GM21528 (cell line): ENCODE measurements at regions not wholly inside any gene's neighbourhood (a gene's known extent, or its start where the extent isn't known, plus 50 kb on each side); places are given as distances from the start of the nearest gene placed in this dataset.

Experiments used
- ATAC-seq: cut with Tn5 transposase; IDR thresholded peaks from one replicate; pipeline ENCODE4 v1.9.1; 2021; ENCODE audit warnings: mild to moderate bottlenecking, moderate library complexity; ENCODE audit not compliant: unreplicated experiment, low FRiP score

DNA sequence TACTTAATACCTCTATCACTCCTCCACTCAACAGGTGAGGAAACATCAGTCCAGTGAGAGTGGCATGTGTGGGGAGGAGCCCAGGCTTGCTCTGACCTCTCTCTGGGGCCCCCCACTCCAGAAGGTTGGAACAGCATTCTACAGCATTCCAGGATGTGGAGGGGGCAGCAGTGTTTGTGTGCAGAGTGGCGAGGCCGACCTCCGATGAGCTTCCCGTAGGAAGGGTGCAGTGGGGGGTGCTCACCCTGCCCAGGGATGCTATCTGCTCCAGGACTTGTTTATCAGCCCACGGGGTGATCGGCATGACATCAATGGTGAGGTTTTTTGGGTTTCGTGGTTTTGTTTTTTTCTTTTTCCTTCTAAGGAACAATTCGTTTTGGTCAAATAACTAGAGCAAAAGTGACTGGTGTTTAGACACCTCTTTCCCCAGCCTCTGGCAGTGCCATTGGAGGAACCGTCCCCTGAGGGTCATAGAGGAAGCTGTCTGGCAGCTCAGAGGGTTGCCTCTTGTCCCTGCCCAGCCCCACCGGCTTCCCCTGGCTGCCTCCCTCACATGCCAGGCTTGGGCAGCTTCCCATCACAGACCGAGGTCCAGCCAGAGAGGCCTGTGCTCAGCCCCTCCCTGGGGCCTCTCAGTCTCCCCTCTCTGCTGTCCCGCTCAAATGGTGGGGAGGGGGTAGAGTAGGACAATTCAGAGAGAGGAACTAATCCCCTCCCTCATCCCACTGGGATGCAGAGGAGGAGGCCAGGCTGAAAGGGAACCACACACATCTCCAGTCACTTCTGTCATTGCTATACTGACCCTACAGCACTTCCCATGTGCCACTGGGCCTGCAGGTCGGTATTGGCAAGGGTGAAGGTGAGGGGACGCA is 96.5 kb downstream of the ZFP36L2 start:
- no peak for ATAC-seq

DNA sequence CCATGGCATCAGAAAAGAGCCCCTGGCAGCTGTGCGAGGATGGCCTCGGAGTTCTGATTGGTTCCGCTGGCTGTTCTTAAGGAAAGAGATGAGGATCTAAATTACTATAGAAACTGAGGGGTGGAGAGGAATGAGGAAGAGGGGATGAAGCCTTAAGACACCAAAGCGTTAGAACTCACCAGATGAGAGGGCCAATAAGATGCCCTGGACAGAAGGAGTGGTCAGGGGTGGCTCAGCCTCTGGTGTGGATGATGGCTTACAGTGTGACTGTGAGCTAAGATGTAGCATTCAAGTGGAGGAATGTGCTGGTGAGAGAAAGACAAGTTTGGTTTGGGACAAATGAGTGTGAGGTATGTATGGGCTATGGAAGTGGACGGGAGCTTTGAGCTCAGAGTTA is 97.8 kb downstream of the ZFP36L2 start:
- no peak for ATAC-seq

DNA sequence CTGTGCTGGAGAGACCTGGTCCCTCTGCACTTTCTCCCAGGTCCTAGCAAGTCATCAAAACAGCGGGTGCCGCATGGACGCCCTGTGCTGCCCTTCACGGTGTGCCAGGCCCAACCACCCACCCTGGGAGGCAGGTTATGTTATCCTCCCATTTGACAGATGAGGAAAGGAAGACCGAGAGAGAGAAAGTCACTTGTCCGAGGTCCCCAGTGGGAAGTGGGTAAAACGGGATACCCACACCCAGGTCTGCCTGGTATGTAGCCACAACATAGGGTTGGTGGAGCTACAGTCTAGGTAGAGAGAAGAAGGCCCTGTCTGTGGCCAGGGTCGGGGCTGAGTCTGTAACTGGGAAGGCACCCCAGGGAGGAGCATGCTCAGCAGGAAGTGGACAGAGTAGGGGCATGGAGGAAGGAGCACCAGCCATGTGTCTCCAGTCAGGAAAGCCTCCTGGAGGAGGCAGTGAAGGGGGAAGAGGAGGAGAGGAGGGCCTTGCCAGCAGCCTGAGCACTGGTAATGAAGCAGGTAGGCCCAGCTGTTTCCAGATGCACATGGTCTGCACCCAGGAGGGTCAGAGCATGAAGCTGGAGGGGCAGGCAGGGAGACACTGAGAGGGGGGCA is 98.4 kb downstream of the ZFP36L2 start:
- ATAC-seq = no peak

DNA sequence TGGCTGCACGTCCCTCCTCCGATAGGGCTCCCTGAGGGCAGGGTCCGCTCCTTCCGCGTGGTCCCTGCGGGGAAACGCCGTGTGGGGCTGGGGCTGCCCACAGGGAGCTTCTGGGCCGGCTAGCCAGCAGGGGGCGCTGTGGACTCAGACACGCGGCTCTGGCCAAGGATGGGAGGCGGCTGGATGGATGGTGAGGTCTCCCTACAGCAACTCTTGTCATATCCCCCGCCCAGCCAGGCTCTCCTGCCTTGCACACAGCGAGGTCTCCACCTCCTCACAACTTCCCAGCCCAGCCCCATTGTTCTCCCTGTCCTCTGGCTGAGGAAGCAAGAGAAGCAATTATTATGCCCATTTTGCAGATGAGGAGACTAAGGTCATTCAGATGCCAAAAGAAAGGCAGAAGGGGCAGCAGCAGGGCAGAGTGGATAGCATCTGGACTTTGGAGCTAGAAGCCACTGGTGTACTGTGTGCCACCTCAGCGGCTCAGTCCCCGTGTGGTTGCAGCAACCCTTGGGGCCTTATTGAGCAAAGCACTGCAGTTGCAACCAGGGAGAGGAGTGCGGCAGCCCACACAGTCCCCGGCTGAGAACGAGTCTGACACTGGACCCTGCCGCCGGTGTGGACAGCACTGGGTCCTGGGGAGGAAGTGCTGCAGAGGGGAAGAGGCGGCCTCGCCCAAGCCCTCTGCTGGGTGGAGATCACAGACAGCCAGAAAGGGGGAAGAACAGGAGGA is 99.0 kb downstream of the ZFP36L2 start:
- no peak for ATAC-seq

DNA sequence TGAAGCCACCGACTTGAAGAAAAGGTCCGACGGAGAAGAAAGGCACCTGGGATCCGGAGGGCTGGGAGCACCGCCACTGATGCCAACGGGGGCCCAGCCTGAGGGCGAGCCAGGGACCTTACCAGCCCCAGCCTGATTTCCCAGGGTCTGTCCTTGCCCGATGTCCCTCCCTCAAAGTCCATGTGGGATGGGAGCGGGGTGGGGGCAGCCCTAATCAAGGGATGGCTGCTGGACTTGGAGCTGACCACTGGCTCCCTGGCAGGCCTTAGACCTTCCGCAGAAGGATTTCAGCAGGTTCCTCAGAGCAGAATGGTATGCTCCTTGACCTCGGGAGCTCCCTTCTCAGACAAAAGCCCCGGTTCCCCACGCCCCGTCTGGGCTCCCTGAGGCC is 99.6 kb downstream of the ZFP36L2 start:
- ATAC-seq = no peak

DNA sequence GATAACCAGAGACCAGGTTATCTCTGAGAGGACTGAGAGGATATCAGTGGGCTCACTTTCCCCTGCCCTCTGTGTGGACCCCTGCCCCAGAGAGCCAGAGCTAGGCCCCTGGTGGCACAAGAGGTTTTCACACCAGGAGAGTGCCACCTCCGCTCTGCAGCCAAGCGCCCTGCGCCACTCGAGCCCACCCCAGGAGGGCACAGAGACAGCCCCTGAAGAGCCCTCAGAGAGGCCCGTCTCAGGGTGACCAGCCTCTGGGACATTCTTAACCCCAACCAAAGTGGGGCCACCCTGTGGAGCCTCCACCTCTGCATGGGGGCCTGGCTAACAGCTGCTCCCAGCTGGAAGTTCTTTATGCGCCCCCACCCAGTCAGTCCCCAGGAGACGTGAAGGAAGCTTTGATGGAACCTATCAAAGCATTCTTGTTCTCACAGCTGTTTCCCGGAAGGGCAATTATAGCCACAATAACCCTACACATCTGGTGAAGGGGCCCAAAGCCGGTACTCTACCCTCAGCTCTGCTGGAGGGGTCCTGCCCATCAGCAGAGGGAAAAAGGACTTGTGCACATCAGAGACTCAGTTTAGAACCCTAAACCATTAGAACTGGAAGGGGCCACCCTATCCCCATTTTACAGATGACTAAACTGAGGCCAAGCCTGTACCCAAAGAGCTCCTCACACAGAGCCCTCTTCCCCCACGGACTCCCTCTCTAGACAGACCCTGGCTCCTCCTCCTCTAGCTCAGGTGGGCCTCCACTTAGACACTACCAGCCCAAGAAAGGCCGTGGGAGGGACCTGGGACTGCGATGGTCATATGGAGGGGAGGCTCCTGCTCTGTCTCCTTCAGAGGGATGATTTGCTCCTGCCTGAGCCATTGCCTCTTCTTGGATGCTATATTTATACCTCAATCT is 101.1 kb downstream of the ZFP36L2 start:
- no peak for ATAC-seq

DNA sequence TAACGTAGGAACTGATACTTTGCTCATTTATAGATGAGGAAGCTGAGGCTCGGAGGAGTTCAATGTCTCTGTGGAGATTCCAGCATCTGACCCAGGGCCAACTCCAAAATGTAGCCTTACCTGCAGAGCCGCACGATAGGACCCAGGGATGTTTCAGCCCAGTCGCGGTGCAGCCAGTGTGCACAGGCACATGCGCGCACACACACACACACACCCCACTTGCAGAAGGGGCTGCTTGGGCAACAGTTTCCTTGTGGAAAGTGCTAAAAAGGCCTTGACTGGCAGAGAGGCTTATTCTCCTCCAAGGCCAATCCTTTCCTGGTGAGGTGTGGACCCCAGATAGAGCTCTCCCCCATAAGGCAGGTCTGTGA is 101.7 kb downstream of the ZFP36L2 start:
- no peak for ATAC-seq

DNA sequence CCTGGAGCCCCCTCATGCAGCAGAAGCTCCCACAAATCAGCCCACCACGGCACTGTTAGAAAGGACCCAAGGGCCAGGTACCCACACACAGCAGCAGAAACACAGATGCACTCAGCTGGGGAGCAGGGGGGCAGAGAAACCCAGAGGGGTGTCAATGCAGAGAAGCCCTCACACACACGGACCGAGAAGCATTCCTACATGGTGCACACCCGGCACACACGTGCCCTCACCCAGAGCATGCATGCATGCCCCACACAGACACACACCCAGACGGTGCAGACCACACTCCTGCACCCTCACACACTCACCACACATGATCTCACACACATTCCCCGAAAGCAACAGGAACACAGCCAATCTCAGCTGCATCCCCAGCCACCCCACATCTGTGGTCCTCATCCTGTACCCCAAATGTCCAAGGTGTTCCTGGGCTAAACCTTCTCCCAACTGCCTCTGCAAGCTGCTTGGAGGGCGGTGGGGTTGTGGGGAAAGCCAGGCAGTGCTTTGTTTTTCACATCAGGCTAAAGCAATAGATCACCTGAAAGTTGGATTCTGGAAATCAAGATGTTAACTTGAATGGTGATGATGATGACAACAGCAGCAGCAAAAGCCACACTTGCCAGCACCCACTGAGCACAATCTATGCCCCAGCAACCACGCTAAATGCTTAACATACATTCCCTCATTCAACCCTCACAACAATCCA is 102.3 kb downstream of the ZFP36L2 start:
- ATAC-seq = no peak

DNA sequence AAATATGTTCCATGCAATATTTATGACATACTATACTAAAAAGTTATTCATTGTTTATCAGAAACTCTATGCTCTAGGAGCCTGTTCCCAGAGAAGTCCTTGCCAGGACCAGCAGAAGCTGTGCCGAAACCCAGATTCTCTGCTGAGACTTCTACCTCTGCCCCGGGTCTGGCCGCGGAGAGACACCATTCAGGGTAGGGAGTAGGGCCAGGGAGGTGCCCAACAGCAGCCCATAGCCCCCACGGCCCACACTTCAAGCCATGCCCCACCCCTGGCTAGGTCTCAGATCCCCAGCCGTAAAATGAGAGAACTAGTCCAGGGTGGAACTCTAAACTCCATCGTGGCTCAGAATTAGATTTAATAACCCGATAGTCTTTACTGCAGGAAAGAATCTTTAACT is 102.9 kb downstream of the ZFP36L2 start:
- no peak for ATAC-seq

DNA sequence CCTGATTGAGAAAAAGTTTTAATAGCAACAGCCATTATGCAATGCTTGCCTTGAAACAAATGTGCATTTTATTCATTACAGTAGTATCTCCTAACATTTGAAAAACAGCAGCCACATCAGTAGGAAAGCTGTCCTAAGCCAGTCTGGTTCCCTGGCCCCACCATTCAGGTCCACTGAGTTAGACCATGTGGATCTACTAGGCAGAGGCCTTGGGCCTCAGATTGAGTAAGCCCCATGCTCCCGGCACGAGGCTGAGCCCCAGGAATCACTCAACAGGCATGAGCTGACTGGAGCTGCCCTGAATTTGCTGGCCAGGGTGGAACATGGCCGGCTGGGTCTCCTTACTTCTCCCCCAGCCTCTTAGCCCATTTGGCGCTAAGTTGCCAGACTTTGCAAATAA is 103.4 kb downstream of the ZFP36L2 start:
- ATAC-seq = no peak

DNA sequence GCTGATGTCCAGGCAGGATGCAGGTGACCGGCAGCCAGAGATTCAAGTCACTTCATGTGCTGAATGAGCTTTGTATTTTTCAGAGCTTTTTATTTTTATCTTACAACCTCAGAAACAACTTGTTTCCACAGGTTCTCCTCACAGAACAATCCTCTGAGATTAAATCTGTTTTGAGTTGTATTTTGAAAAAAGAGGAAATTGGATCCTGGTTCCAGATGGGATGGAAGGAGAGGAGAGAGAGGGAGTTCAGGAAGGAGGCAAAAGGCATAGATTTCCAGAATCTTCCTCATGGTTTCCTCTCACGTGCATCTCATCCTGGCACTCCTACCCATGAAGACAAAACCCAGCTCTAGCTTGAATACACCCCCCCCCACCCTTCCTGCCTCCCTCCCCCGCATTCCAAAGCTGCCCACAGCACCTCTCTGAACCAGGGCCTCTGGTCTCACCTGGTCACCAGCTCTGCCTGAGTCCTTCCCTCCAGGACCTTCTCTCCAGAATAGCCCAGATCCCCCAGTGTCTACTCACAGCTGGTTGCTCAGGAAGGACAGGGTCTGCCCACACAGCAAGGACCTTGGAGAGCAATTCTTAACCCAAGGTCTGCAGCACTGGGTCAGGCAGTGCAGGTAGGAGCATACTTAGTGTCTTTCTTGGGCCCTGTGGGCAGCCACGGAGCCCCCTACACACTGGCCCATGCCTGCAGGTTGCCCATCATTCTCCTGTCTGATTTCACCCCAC is 104.7 kb downstream of the ZFP36L2 start:
- no peak for ATAC-seq

DNA sequence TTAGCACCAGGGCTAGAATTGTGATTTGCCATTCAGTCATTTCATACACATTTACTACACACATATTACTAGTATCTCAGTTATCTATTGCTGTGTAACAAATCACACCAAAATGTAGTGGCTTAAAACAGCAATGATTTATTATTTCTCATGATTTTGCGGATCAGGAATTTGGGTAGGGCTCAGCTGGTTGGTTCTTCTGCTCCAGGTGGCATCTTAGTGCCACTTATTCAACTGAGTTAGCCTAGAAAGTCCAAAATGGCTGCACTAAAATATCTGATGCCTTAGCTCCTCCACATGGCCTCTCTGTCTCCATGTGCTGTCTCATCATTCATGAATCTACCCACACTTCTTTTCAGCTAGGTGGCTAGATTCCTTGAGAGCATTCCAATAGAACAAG is 107.1 kb downstream of the ZFP36L2 start:
- ATAC-seq = no peak

DNA sequence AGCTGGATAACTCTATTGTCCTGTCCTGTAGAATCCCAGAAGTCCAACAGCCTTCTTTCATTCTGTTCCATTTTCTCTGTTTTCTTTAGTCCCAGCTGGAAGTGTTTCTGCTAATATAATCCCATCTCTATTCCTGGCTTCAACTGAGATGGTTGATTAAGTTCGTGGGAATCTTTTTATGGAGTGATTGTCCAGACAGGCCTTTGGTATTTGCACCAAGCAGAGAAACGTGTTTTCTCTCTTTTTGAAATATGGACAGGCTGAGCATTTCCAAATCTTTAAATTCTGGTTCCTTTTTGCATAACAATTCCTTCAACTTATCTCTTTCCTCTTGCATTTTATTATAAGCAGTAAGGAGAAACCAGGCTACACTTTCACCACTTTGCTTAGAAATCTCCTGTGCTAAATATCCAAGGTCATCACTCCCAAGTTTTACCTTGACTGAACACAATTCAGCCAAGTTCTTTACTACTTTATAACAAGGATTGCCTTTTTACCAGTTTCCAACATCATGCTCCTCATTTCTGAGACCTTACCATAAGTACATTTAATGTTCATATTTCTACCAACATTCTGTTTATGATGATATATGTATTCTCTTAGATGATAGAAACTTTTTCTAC is 108.8 kb downstream of the ZFP36L2 start:
- no peak for ATAC-seq

DNA sequence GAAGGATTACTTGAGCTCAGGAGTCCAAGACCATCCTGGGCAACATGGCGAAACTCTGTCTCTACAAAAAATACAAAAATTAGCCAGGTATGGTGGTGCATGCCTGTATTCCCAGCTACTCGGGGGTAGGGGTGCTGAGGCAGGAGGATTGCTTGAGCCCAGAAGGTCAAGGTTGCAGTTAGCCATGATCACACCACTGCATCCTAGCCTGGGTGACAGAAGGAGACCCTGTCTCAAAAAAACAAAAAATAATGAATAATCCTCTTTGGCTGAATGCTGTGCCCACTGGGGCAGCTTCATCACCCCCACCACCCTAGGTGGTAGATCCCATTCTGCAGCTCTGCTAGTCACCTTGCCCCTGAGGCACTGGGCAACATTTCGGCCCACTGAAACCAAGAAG is 109.4 kb downstream of the ZFP36L2 start:
- ATAC-seq = no peak

DNA sequence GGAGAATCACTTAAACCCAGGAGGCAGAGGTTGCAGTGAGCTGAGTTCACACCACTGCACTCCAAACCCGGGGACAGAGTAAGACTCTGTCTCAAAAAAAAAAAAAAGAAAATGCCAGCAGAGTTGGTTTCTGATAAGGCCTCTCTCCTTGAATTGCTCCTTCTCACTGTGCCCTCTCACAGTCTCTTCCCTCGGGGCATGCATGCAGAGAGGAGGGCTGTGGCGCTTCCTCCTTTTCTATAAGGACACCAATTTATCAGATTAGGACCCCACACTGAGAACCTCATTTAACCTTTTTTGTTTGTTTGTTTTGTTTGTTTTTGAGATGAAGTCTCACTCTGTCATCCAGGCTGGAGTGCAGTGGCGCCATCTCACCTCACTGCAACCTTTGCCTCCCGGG is 110.5 kb downstream of the ZFP36L2 start:
- ATAC-seq = no peak

DNA sequence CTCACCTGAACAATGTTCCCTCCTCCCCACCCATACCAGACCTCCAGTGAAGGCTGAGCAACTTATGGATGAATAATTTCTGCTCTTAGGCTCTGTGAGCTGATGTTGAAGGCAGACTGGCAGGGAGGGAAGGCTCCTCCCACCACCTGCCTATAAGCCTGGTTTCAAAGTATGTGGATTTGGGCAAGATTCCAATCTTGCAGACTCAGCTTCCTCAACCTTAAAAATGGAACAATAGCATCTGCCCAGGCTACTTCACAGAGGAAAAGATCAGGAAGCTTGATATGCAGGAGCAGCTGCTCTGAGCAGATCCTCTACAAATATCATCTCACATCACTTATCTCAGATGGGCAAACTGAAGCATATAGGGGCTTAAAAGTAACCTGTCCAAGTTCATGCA is 112.2 kb downstream of the ZFP36L2 start:
- no peak for ATAC-seq

DNA sequence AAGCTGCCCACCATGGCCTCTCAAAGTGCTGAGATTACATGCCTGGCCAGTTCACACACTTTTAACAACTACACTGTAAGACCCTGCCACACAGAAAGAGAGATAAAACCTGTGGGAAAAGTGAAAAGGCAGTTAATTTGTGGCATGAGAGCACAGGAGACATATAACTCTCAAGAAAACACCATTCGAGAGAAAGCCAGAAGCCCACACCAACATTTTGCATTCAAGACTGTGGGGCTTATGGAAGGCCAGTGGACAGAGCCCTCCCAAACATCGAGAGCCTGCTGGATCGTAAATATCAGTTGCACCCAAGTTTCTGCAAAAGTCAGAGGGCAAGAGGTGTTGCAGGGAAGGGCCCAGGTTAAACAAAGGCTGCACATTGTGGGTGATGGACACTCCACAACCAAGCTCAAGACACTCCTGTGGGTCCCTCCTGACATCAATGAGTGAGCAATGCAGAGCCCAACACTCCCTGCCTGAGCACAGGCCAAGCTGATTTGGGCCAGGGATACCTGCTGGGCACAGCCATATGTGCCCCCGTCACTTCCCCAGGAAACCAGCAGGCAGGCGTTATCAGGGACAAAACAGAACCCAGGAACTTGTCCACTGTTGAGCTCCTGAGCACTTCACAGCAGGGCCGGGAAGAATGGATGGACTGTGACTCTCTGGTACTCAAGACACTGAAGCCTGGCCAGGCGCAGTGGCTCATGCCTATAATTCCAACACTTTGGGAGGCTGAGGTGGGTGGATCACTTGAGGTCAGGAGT is 114.4 kb downstream of the ZFP36L2 start:
- ATAC-seq = no peak

DNA sequence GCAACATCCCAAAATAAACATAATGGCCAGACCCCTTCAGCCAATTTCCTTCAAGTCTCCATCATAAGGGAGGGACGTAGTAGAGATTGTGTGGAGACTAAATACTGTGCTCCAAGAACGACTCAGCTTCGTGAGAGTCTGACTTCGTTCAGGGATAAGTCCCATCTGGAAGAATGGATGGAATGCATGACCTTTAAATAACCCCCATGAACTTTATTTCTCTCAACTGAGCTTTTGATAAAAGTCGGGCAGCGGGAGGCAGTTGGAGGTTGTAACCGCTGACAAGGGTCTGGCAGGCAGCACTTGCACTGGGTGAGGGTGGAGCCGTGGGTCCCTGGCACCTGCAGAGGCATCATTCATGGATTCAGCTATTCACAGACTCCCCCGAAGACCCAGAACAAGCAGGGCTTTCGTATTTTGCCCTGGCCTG is 115.9 kb downstream of the ZFP36L2 start:
- ATAC-seq = no peak
